NB4 (cell line): ENCODE measurements at regions not wholly inside any gene's neighbourhood (a gene's known extent, or its start where the extent isn't known, plus 50 kb on each side); places are given as distances from the start of the nearest gene placed in this dataset.

Experiments used
- CTCF ChIP-seq: IDR thresholded peaks from one replicate; pipeline ENCODE4 v1.5.1; 2012; ENCODE audit warnings: low read depth, low read length
- MAX ChIP-seq: IDR thresholded peaks from 2 replicates; pipeline ENCODE4 v1.6.1; 2011; ENCODE audit warnings: low read depth, low read length
- MYC ChIP-seq: IDR thresholded peaks from 2 replicates; pipeline ENCODE4 v1.6.1; 2011; ENCODE audit warnings: low read depth, low read length
- POLR2A ChIP-seq: IDR thresholded peaks from 2 replicates; pipeline ENCODE4 v1.6.1; 2011; ENCODE audit warnings: mild to moderate bottlenecking; ENCODE audit not compliant: insufficient read length; ENCODE audit errors: extremely low read depth

DNA sequence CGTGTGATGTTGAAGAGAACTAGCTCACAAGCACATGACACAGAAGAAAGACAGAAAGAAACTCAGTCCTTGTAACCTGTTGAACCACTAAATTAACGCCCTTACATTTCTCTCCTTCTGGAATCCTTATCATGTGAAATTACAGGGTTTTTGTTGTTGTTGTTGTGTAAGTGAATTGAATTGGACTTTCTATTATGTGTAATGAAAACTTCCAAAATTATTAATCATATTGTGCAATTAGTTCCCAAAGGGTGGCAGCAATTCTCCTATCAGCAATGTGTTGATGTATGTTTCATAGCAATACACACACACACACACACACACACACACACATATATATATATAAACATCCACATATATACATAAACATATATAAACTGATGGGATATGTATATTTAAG lies 402.2 kb upstream of the TCF4 start:
- TF ChIP-seq CTCF (no peak), POLR2A (no peak), MAX (no peak), MYC (no peak)
